ENCODE measurements at regions not wholly inside any gene's neighbourhood (a gene's known extent, or its start where the extent isn't known, plus 50 kb on each side); places are given as distances from the start of the nearest gene placed in this dataset.

GRCh38 chr11:122209619-122210366 is 93.8 kb upstream of the BLID start:
- in situ Hi-C loops (cut with MboI; ENCODE audit: low sequenced_read_pairs): loop anchor here (10.0 kb wide), 1 partner anchor 555 kb away; no protein-coding TSS in a partner anchor
- no peaks in the 10 kb centered on the region for H3K36me3 ChIP-seq (replicated peaks)
- no peaks in the 10 kb centered on the region for H3K9me3 ChIP-seq
- H3K4me1 ChIP-seq: no peaks in the 10 kb centered on the region
- peak in 1 of 2 experiments; percentile 59 for DNase-seq (ENCODE audit: low spot score in 2 of 2)
- H3K4me3 ChIP-seq: no peak overlapping the region
- H3K27me3 ChIP-seq (ENCODE audit: low read depth): no peaks in the 10 kb centered on the region

- Histone ChIP-seq H3K36me3 (replicated peaks) (no peaks in the 10 kb centered on the region), H3K9me3 (no peaks in the 10 kb centered on the region), H3K4me1 (no peaks in the 10 kb centered on the region), H3K27me3 (ENCODE audit: low read depth) (peaks cover 4% of the 10 kb centered on the region; the same call in 1 of the 2 replicates), H3K4me3 (no peak overlapping the region)
- in situ Hi-C loops (cut with MboI; ENCODE audit: low sequenced_read_pairs): loop anchor here (10.0 kb wide), 1 partner anchor 553 kb away; no protein-coding TSS in a partner anchor
- no peak for DNase-seq (ENCODE audit: low spot score in 2 of 2)
Observed at GRCh38 chr11:122207921-122208764, 92.1 kb upstream of the BLID start.

DNA sequence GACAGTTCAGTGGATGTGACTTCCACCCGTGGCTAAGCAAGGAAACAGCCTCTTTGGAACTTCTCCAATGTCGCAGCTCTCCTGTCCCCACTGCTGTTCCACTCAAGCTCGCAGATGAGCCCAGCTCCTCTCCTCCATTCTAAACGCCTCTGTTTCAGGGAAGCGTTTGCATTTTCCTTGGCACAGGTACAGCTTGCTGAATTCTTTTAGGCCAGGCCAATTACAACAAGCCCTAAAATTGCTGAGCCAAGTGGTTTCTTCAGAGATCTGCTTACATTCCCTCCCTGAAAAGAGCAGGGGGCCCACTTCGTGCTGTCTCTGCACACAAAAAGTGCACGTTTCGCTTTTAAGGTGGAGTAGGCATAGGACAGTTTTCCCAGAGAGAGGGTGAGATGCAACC is 91.5 kb upstream of the BLID start:
- Histone ChIP-seq H3K36me3 (replicated peaks) (no peaks in the 10 kb centered on the region), H3K9me3 (no peaks in the 10 kb centered on the region), H3K4me1 (no peaks in the 10 kb centered on the region), H3K4me3 (no peak overlapping the region), H3K27me3 (ENCODE audit: low read depth) (peaks cover 4% of the 10 kb centered on the region; the same call in 1 of the 2 replicates)
- in situ Hi-C loops (cut with MboI; ENCODE audit: low sequenced_read_pairs): loop anchor here (10.0 kb wide), 1 partner anchor 553 kb away; no protein-coding TSS in a partner anchor
- no peak for DNase-seq (ENCODE audit: low spot score in 2 of 2)

GRCh38 chr11:122205036-122205435 is 89.0 kb upstream of the BLID start:
- no peak overlapping the region for H3K4me3 ChIP-seq
- H3K4me1 ChIP-seq: no peaks in the 10 kb centered on the region
- no peaks in the 10 kb centered on the region for H3K9me3 ChIP-seq
- DNase-seq (ENCODE audit: low spot score in 2 of 2): no peak
- H3K27me3 ChIP-seq (ENCODE audit: low read depth): peaks cover 7% of the 10 kb centered on the region; the same call in 1 of the 2 replicates
- in situ Hi-C loops (cut with MboI; ENCODE audit: low sequenced_read_pairs): loop anchor here (10.0 kb wide), 1 partner anchor 550 kb away; no protein-coding TSS in a partner anchor
- H3K36me3 ChIP-seq (replicated peaks): no peaks in the 10 kb centered on the region

- H3K4me1 ChIP-seq: no peaks in the 10 kb centered on the region
- H3K9me3 ChIP-seq: no peaks in the 10 kb centered on the region
- peaks cover 7% of the 10 kb centered on the region; the same call in 1 of the 2 replicates for H3K27me3 ChIP-seq (ENCODE audit: low read depth)
- DNase-seq (ENCODE audit: low spot score in 2 of 2): no peak
- no peak overlapping the region for H3K4me3 ChIP-seq
- H3K36me3 ChIP-seq (replicated peaks): no peaks in the 10 kb centered on the region
- in situ Hi-C loops (cut with MboI; ENCODE audit: low sequenced_read_pairs): loop anchor here (10.0 kb wide), 1 partner anchor 549 kb away; no protein-coding TSS in a partner anchor
Observed at GRCh38 chr11:122204206-122204605, 88.2 kb upstream of the BLID start.

GRCh38 chr11:122202951-122203456 is 87.0 kb upstream of the BLID start:
- no peak overlapping the region for H3K4me3 ChIP-seq
- H3K36me3 ChIP-seq (replicated peaks): no peaks in the 10 kb centered on the region
- peak; percentile 40 to 72 for DNase-seq (ENCODE audit: low spot score in 2 of 2)

DNA sequence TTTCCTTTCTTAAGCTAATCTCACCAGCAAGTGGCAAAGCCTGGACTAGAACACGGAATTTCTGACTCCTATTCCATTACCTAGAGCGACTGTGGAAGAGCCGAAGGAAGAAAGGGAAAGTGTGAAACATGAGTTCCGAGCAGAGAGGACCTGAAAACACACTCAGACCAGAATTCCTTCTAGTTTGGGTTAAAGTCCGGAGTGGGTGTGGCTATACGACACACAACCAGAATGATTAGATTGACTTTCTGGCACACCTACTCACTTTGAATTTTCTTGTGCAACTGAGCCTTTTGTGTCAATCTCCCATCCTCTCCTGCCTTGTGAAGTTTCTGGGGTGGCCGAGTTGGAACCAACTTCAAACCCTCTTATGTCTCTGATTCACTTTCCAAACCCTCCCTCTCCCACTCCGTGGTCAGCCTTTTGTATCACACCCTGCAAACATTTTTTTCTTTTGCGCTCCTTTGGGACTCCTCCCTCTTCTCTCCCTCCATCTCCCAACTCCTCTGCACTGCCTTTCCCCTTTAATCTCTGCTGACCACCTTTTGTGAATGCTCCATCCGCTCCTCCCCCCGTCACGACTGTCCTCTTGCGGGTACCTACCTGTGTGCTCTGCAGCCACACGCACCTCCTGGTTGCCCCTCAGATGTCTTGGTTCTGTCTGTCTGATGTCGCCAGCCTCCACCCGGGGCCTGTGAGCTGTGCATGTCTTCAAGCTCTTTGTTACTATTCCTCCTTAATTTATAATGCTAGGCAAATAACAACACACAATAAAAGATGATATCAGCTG is 86.3 kb upstream of the BLID start:
- Histone ChIP-seq H3K4me1 (no peaks in the 10 kb centered on the region), H3K4me3 (no peak overlapping the region), H3K36me3 (replicated peaks) (no peaks in the 10 kb centered on the region), H3K27me3 (ENCODE audit: low read depth) (peaks cover 7% of the 10 kb centered on the region; the same call in 1 of the 2 replicates), H3K9me3 (no peaks in the 10 kb centered on the region)
- in situ Hi-C loops (cut with MboI; ENCODE audit: low sequenced_read_pairs): loop anchor here (10.0 kb wide), 1 partner anchor 548 kb away; no protein-coding TSS in a partner anchor
- no peak for DNase-seq (ENCODE audit: low spot score in 2 of 2)

More at GRCh38 chr11:122202951-122203456, 87.0 kb upstream of the BLID start:
- Histone ChIP-seq H3K9me3 (no peaks in the 10 kb centered on the region), H3K4me1 (no peaks in the 10 kb centered on the region), H3K27me3 (ENCODE audit: low read depth) (peaks cover 7% of the 10 kb centered on the region; the same call in 1 of the 2 replicates)
- in situ Hi-C loops (cut with MboI; ENCODE audit: low sequenced_read_pairs): loop anchor here (10.0 kb wide), 1 partner anchor 548 kb away; no protein-coding TSS in a partner anchor

GRCh38 chr11:122201106-122201505 is 85.1 kb upstream of the BLID start:
- H3K4me1 ChIP-seq: no peaks in the 10 kb centered on the region
- H3K4me3 ChIP-seq: no peak overlapping the region
- H3K9me3 ChIP-seq: no peaks in the 10 kb centered on the region
- no peak for DNase-seq (ENCODE audit: low spot score in 2 of 2)
- peaks cover 9% of the 10 kb centered on the region for H3K27me3 ChIP-seq (ENCODE audit: low read depth)
- H3K36me3 ChIP-seq (replicated peaks): no peaks in the 10 kb centered on the region
- in situ Hi-C loops (cut with MboI; ENCODE audit: low sequenced_read_pairs): loop anchor here (10.0 kb wide), 1 partner anchor 546 kb away; no protein-coding TSS in a partner anchor

- DNase-seq (ENCODE audit: low spot score in 2 of 2): no peak
- in situ Hi-C loops (cut with MboI; ENCODE audit: low sequenced_read_pairs): loop anchor here (10.0 kb wide), 1 partner anchor 545 kb away; no protein-coding TSS in a partner anchor
- Histone ChIP-seq H3K4me1 (no peaks in the 10 kb centered on the region), H3K36me3 (replicated peaks) (no peaks in the 10 kb centered on the region), H3K4me3 (no peak overlapping the region), H3K27me3 (ENCODE audit: low read depth) (peaks cover 9% of the 10 kb centered on the region), H3K9me3 (no peaks in the 10 kb centered on the region)
Observed at GRCh38 chr11:122199661-122200060, 83.6 kb upstream of the BLID start.

GRCh38 chr11:122198291-122198983 is 82.4 kb upstream of the BLID start:
- DNase-seq (ENCODE audit: low spot score in 2 of 2): no peak
- in situ Hi-C loops (cut with MboI; ENCODE audit: low sequenced_read_pairs): no loop called here
- peaks cover 5% of the 10 kb centered on the region; the same call in 1 of the 2 replicates for H3K27me3 ChIP-seq (ENCODE audit: low read depth)
- no peaks in the 10 kb centered on the region for H3K4me1 ChIP-seq
- H3K36me3 ChIP-seq (replicated peaks): no peaks in the 10 kb centered on the region
- no peak overlapping the region for H3K4me3 ChIP-seq
- H3K9me3 ChIP-seq: no peaks in the 10 kb centered on the region

- Histone ChIP-seq H3K9me3 (no peaks in the 10 kb centered on the region), H3K4me1 (no peaks in the 10 kb centered on the region), H3K36me3 (replicated peaks) (no peaks in the 10 kb centered on the region), H3K4me3 (no peak overlapping the region), H3K27me3 (ENCODE audit: low read depth) (peaks cover 5% of the 10 kb centered on the region; the same call in 1 of the 2 replicates)
- in situ Hi-C loops (cut with MboI; ENCODE audit: low sequenced_read_pairs): no loop called here
- DNase-seq (ENCODE audit: low spot score in 2 of 2): no peak
Observed at GRCh38 chr11:122197066-122197987, 81.3 kb upstream of the BLID start.
